GM21723 (cell line): ENCODE measurements at regions not wholly inside any gene's neighbourhood (a gene's known extent, or its start where the extent isn't known, plus 50 kb on each side); places are given as distances from the start of the nearest gene placed in this dataset.
"Not testable (repeated sequence)": the region's sequence is repeated elsewhere in the genome, so short reads cannot be mapped to it uniquely, and the experiment has no call there.

Source experiments
- ATAC-seq: cut with Tn5 transposase; IDR thresholded peaks from one replicate; pipeline ENCODE4 v1.9.1; 2021; ENCODE audit warnings: mild to moderate bottlenecking, moderate library complexity; ENCODE audit not compliant: unreplicated experiment

- no peak for ATAC-seq
Observed at GRCh38 chr9:12988258-12988657, 213.4 kb downstream of the LURAP1L start.

- no peak for ATAC-seq
Observed at GRCh38 chr9:12989669-12990068, 214.8 kb downstream of the LURAP1L start.

- ATAC-seq, result no peak
Observed at GRCh38 chr9:12993466-12993865, 218.6 kb downstream of the LURAP1L start.

- ATAC-seq, result no peak
Observed at GRCh38 chr9:12997009-12997408, 222.2 kb downstream of the LURAP1L start.

GRCh38 chr9:13001989-13002580 is 227.3 kb downstream of the LURAP1L start:
- ATAC-seq, result no peak

GRCh38 chr9:13002740-13003139 is 227.9 kb downstream of the LURAP1L start:
- ATAC-seq, result no peak

- no peak for ATAC-seq
Observed at GRCh38 chr9:13009871-13010270, 235.1 kb downstream of the LURAP1L start.

GRCh38 chr9:13013991-13014883 is 239.4 kb downstream of the LURAP1L start:
- no peak for ATAC-seq

- no peak for ATAC-seq
Observed at GRCh38 chr9:13017260-13017659, 242.4 kb downstream of the LURAP1L start.

- ATAC-seq, result no peak
Observed at GRCh38 chr9:13020146-13021040, 245.6 kb downstream of the LURAP1L start.

GRCh38 chr9:13022756-13023155 is 247.9 kb downstream of the LURAP1L start:
- ATAC-seq, result no peak

- no peak for ATAC-seq
Observed at GRCh38 chr9:13023498-13023897, 248.7 kb downstream of the LURAP1L start.

- ATAC-seq, result no peak
Observed at GRCh38 chr9:13026956-13027355, 252.1 kb downstream of the LURAP1L start.

- ATAC-seq, result no peak
Observed at GRCh38 chr9:13027879-13028278, 251.6 kb downstream of the MPDZ start.

GRCh38 chr9:13032585-13032984 is 246.9 kb downstream of the MPDZ start:
- no peak for ATAC-seq

GRCh38 chr9:13033959-13034693 is 245.4 kb downstream of the MPDZ start:
- ATAC-seq, result peak; percentile 72

GRCh38 chr9:13034694-13035002 is 244.8 kb downstream of the MPDZ start:
- no peak for ATAC-seq

GRCh38 chr9:13035822-13036221 is 243.7 kb downstream of the MPDZ start:
- ATAC-seq, result no peak

- not testable (repeated sequence) for ATAC-seq
Observed at GRCh38 chr9:13037808-13038207, 241.7 kb downstream of the MPDZ start.

- ATAC-seq, result no peak
Observed at GRCh38 chr9:13047827-13048587, 231.5 kb downstream of the MPDZ start.
